AG10803 (cell line): ENCODE measurements at regions not wholly inside any gene's neighbourhood (a gene's known extent, or its start where the extent isn't known, plus 50 kb on each side); places are given as distances from the start of the nearest gene placed in this dataset.

ENCODE experiments used
- DNase-seq: peaks from one replicate; pipeline ENCODE4 v3.0.0; 2010; ENCODE audit warnings: low read depth
- H3K4me3 ChIP-seq: 2 replicates; pipeline ENCODE4 v1.5.1; 2011; ENCODE audit warnings: mild to moderate bottlenecking, low read length, control low read depth
- TF ChIP-seq, protein P1 (sequence below): conservative IDR thresholded peaks from 2 replicates; pipeline ENCODE4 v1.5.1; 2011; ENCODE audit warnings: mild to moderate bottlenecking, low read length, control low read depth, inconsistent platforms

GRCh38 chr10:24086296-24087086 is 122.4 kb upstream of the KIAA1217 start:
- TF ChIP-seq, protein P1, sequence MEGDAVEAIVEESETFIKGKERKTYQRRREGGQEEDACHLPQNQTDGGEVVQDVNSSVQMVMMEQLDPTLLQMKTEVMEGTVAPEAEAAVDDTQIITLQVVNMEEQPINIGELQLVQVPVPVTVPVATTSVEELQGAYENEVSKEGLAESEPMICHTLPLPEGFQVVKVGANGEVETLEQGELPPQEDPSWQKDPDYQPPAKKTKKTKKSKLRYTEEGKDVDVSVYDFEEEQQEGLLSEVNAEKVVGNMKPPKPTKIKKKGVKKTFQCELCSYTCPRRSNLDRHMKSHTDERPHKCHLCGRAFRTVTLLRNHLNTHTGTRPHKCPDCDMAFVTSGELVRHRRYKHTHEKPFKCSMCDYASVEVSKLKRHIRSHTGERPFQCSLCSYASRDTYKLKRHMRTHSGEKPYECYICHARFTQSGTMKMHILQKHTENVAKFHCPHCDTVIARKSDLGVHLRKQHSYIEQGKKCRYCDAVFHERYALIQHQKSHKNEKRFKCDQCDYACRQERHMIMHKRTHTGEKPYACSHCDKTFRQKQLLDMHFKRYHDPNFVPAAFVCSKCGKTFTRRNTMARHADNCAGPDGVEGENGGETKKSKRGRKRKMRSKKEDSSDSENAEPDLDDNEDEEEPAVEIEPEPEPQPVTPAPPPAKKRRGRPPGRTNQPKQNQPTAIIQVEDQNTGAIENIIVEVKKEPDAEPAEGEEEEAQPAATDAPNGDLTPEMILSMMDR, result no peak

DNA sequence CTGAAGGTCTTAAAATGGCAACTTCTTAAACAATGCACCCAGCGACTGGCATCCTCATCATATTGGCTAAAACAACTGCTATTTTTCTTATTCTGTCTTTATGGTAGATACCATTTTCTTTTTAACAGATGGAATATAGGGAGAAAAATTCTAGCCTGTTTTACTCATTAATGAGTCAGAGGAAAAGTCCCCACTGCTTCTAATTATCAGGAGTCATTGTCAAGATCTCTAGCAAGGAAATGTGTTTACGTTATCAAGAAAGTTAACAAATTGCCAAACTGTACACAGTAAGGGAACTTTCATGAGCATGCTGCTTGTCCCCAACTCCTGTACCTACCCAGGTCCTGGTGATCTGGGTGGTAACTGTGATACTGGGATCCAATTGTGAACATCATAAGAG is 117.7 kb upstream of the KIAA1217 start:
- no peak for DNase-seq
- no peak overlapping the region for H3K4me3 ChIP-seq
- TF ChIP-seq, protein P1, result no peak

More at GRCh38 chr10:24086296-24087086, 122.4 kb upstream of the KIAA1217 start:
- no peak overlapping the region for H3K4me3 ChIP-seq
- DNase-seq, result no peak

GRCh38 chr10:24096281-24096680 is 112.7 kb upstream of the KIAA1217 start:
- H3K4me3 ChIP-seq, result no peak overlapping the region
- TF ChIP-seq, protein P1, result no peak
- no peak for DNase-seq

GRCh38 chr10:24097751-24098207 is 111.2 kb upstream of the KIAA1217 start:
- no peak for DNase-seq
- TF ChIP-seq, protein P1, result no peak
- H3K4me3 ChIP-seq, result no peak overlapping the region

DNA sequence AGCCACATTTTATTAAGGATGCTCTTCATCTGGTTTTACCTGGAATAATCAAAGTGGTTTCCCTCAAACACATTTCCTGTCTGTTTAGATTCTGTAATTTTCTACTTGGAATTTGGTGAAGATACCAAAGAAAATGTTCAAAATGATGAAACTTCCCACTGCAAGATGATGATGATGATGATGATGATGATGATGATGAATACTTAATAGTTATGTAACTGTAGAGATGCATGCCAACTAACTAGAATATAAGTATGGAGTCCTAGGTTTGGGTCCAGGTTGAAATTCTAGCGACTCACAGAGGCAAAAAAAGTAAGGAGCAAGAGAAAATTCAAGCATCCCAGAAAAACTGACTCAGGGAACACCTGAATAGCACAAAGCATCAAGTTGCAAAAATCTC is 104.0 kb upstream of the KIAA1217 start:
- DNase-seq, result no peak
- no peak overlapping the region for H3K4me3 ChIP-seq
- TF ChIP-seq, protein P1, result no peak

- no peak for DNase-seq
- TF ChIP-seq, protein P1, result no peak
Observed at GRCh38 chr10:24113901-24114300, 95.0 kb upstream of the KIAA1217 start.

GRCh38 chr10:24114556-24114955 is 94.4 kb upstream of the KIAA1217 start:
- H3K4me3 ChIP-seq, result no peak overlapping the region
- DNase-seq, result peak; percentile 3
- TF ChIP-seq, protein P1, result no peak

More at GRCh38 chr10:24113901-24114300, 95.0 kb upstream of the KIAA1217 start:
- no peak overlapping the region for H3K4me3 ChIP-seq
